ENCODE measurements at regions not wholly inside any gene's neighbourhood (a gene's known extent, or its start where the extent isn't known, plus 50 kb on each side); places are given as distances from the start of the nearest gene placed in this dataset.
A peak's percentile ranks its signal among the peaks of the same experiment; 100 is the strongest.

- DNase-seq, result no peak
These were observed 73.8 kb downstream of the RTP5 start for GRCh38 chr2:241943209-241943850.

DNA sequence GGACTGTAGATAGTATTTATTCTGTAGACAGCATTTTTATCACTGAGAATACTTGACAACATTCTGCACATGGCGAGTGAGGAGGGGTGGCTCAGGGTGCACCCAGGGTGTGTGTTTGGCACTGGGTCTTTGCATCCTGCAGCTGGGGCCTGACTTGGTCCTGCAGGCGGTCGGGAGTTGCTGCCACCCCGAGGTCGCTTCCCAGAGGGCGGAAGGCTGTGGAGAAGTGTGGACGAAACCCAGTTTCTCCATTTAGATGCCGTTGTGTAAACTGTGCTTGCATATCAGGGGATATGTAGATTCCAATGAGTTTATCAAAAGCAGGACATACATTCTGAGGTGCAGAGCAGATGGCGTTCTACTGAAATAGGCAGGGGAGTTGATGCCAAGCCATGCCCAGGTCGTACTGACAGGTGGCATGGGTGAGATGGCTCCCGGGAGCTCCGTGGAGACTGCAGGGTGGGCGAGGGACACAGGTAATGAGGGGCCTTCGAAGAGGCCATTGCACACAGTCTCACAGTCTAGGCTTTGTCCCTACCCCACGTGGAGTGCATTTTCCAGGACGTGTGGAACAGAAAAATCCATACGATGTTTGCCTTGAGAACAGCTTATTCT lies 74.5 kb downstream of the RTP5 start:
- no peak for DNase-seq

- no peak for DNase-seq
These were observed 75.3 kb downstream of the RTP5 start for GRCh38 chr2:241944821-241945220.

GRCh38 chr2:241945311-241945710 lies 75.8 kb downstream of the RTP5 start:
- DNase-seq, result no peak

DNA sequence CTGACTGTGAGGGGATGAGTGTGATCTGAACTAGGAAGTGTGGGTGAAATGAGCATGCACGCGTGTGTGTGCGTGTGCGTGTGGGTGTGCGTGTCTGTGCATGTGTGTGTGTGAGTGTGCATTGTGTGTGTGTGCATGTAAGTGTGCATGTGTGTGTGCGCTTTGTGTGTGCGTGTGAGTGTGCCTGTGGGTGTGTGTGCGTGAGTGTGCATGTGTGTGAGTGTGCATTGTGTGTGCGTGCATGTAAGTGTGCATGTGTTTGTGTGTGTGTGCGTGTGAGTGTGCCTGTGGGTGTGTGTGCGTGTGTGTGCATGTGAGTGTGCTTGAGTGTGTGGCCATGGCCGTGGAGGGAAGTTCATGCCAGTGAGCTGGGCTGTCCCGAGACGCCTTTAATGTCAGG lies 76.3 kb downstream of the RTP5 start:
- no peak for DNase-seq

DNA sequence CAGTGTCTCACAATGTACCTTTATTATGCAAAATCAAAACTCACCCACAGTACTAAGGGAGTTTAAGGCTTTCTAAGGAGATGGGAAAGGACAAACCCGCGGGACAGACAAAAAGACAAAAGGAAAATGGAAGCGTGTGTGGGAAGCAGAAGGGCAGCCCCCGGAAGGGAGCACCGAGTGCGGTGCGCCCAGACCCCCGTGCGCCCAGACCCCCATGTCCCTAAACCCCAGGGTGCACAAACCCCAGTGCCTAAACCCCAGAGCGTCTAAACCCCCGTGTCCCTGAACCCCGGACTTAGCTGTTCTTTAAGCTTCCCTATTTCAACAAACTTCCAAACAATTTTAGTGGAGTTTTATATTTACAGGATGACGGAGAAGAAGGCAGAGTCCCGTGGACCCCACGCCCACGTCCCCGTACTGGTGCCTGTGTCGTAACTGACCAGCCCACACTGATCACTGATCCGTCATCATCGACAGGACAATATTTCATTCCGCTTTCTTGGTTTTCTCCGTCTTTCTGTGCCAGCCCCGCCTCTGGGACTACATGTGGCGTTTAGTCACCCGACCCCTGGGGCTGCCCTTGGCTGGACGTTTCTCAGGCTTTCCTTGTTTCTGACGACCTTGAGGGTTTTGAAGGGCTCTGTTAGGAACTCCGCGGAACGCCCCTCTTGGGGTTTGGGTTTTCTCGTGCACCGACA lies 76.9 kb downstream of the RTP5 start:
- no peak for DNase-seq

GRCh38 chr2:241947004-241947350 lies 77.4 kb downstream of the RTP5 start:
- DNase-seq, result no peak

GRCh38 chr2:241947401-241947800 lies 77.9 kb downstream of the RTP5 start:
- DNase-seq, result no peak

DNA sequence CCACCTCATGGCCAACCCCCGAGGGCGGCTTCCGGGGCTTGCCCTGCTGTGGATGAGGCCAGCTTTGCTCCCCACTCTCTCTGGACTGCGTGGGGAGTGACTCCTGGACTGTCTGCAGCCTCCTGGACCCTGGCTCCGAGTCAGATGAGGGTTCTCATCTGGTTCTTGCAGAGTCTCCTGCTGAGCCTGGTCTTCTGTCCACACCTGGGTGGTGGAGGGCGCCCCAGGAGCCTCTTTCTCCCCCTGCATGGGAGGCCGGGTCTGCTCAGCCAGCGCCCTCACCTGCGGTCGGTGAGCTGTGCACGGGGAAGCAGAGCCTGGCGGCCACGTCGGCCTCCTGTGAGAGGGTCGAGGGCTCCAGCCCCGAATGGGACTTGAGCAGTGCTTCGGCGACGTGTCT lies 78.3 kb downstream of the RTP5 start:
- DNase-seq, result no peak

GRCh38 chr2:241948299-241948897 lies 78.9 kb downstream of the RTP5 start:
- DNase-seq, result no peak

DNA sequence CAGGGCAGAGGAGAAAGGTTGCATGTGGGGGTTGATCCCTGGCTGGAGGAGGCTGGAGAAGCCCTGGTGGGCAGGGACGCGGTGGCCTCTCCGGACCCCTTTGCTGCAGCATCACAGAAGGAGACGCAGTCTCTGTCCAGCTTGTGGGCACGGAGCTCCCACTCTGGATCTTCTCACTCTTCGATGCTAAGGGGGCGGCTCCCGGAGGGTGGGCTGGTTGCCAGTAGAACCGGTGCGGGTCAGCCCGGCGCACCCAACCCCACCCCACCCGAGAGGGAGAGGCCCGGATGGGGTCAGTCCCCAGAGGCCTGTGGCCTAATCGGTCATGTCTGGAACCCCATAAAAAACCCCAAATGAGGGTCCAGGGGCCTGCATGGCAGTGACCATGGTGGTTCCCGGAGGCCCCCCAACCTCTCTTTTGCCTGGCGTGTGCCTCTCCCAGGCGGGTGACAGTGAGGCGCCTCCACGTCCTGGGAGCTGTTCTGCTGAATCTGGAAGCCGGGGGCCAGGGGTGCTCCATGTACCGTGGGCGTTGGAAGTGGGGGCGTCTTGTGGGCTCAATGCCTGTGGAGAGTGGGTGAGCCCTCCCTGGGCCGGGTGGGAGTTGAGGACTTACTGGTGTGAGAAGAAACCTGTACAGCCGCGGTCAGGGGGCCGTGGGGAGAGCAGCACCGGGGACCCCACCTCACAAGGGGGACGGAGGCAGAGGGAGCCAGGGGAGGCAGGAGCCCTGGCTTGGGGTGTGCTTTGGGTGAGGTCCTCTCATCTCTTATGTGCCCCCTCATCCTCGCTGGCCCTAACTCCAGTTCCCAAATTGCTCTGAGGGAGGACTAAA lies 79.6 kb downstream of the RTP5 start:
- DNase-seq, result no peak

DNA sequence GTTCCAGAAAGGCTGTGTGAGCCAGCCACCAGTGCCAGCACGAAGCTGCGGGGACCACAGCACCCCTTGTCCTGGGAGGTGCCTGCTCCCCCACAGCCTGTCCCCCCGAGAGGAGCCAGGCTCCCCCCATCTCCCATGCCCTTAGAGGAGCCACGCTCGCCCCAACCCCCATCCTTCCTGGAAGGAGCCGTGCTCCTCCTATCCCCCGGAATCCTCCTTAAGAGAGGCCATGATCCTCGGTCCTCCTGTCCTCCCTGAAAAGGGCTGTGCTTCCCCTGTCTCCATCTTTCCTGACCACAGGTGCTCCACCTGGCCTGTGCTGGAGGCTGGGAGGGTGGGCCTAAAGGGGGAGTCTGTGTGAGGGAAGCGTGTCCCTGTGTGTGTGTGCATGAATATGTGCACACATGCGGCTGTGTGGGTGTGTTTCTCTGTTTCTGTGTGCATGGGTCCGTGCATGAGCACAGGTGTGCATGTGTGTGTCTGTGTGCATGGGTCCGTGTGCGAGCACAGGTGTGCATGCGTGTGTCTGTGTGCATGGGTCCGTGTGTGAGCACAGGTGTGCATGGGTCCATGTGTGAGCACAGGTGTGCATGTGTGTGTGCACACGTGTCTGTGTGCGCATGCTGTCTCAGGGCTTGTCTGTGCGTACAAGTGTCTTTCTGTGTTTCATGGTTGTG lies 80.3 kb downstream of the RTP5 start:
- no peak for DNase-seq

DNA sequence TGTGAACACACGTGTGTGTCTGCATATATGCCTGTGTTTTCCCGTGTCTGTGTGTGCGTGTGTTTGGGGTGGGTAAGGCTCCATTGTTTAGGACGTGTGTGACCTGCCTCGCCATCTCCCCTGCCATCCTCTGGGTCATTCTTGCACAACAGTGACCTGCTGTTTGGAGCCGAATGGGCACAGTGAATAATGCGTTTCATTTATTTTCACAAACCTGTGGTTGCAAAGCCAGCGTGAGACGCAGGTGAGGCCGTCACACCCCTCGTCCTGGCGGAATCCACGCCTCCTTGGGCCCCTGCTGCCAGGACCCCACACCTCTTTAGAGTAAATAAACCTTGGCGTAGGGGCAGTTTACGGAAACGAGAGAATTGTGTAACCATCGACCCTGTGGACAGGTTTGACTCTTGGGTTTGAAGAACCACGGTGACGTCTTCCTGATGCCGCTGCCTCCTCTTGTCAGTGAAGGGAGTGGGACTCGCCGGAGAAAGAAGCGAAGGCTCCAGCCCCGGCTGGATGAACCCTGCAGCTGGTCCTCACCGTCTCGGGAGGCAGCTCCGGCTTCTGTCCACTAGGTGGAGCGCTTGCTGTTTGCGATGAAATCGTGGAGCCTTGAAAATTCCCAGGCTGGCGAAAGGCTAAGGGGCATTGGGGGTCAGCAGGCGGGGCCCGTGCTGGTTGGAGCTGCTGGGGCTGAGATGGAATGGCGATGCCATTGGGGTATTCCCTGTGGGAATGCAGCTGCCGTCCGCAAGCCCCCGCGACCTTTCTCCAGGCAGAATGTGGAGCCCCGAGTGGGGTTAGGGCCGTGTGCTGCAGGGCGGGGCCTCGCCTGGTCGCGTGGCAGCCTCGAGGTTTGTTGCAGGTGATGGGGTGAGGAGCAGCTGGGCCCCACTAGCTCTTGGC lies 81.1 kb downstream of the RTP5 start:
- DNase-seq, result peak; percentile 61

- DNase-seq, result no peak
These were observed 81.8 kb downstream of the RTP5 start for GRCh38 chr2:241951316-241951700.

GRCh38 chr2:241951920-241952319 lies 82.4 kb downstream of the RTP5 start:
- no peak for DNase-seq

DNA sequence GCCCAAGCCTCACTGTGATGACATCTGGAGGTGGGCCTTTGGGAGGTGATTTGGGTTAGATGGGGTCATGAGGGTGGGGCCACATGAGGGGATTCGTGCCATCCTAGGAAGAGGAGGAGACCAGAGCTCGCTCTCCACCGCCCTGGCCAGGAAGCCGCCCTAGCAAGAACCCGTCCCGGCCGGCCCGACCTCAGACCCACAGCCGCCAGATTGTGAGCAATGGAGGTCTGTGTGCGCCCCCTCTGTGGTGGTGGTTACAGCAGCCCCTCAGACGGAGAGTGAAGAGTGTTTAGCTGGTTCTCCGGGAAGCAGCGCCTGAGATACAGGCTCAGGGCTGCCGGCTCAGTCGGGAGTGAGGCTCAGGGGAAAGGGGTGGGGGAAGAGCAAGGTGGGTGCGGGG lies 83.3 kb downstream of the RTP5 start:
- no peak for DNase-seq

- no peak for DNase-seq
These were observed 83.9 kb downstream of the RTP5 start for GRCh38 chr2:241953324-241953928.

GRCh38 chr2:241956521-241957110 lies 87.1 kb downstream of the RTP5 start:
- no peak for DNase-seq

DNA sequence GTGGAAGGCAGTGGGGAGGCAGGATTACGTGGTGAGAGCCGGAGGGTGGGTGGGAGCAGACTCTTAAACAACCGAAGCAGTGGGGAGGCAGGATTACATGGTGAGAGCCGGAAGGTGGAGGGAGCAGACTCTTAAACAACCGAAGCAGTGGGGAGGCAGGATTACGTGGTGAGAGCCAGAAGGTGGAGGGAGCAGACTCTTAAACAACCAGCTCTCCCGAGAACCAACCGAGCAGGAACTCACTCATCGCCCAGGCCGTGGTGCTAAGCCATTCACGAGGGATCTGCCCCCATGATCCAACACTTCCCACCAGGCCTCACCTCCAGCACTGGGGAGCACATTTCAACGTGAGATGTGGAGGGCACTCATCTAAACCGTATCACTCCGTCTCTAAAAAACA lies 87.7 kb downstream of the RTP5 start:
- no peak for DNase-seq

DNA sequence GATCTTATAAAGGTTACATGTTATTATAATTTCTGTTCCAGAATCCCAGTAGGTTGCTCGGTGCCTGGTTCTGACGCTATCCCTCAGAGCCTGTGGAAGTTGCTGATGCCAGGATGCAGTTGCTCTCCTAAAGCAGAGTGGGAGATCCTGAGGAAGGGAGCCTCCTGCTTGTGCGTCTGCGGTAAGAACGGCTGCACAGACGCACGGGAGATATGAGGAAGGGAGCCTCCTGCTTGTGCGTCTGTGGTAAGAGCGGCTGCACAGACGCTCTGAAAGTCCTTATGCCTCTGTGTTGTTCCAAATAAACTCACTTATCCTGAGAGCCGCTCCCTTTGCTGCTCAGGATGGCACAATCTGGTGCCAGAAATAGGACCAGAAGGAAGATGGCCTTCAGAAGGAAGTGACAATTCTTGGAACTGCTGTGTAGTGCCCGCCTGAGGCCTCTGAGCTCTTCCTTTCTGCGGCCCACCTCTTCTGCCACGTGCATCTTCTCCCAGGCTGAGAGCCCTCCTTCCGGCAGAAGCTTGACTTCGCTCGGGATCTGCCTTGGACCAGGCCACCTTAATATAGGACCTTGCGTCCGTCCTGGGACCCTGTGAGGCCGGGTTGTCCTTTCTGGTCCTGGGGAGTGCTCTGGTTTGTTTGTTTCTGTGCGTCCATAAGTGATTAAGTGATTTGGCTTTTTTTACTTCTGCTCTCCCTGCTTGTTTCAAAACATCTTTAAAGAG lies 89.5 kb downstream of the RTP5 start:
- DNase-seq, result no peak
